HepG2 (cell line): ENCODE measurements at regions not wholly inside any gene's neighbourhood (a gene's known extent, or its start where the extent isn't known, plus 50 kb on each side); places are given as distances from the start of the nearest gene placed in this dataset.

Experiments used
- ARID3A ChIP-seq: IDR thresholded peaks from 2 replicates; pipeline ENCODE4 v1.6.1; 2012; ENCODE audit warnings: low read depth, low read length, improper control_type of control experiment
- ARID5B ChIP-seq: IDR thresholded peaks from 2 replicates; pipeline ENCODE4 v1.4.0; 2020; ENCODE audit warnings: mild to moderate bottlenecking, missing genetic modification reagents
- EP300 ChIP-seq, 3 experiments: sonication (generic) in 1 of 3; formaldehyde crosslinking in 1 of 3; IDR thresholded peaks; 2 replicates each; pipeline versions ENCODE4 v1.5.1 to v1.6.1; 2011 to 2020; ENCODE audit warnings: low read depth in 2 of 3, low read length in 2 of 3, borderline replicate concordance in 1 of 3, improper control_type of control experiment in 1 of 3, mild to moderate bottlenecking in 1 of 3, missing genetic modification reagents in 1 of 3, moderate library complexity in 1 of 3
- ETV5 ChIP-seq: IDR thresholded peaks from 2 replicates; pipeline ENCODE4 v1.6.1; 2018; ENCODE audit warnings: missing biosample characterization, missing genetic modification reagents, inconsistent platforms, borderline replicate concordance
- FOXP1 ChIP-seq, 2 experiments: fragments of 450-650 bp in 1 of 2; IDR thresholded peaks; 2 replicates each; pipeline ENCODE4 v1.6.1; 2017 to 2018; ENCODE audit warnings: antibody characterized with exemption in 1 of 2
- HMG20A ChIP-seq: IDR thresholded peaks from 2 replicates; pipeline ENCODE4 v1.6.1; 2016; ENCODE audit warnings: borderline replicate concordance
- IRF2 ChIP-seq: IDR thresholded peaks from 2 replicates; pipeline ENCODE4 v1.6.1; 2018; ENCODE audit warnings: missing genetic modification reagents, missing compliant biosample characterization
- NCOA1 ChIP-seq: sonication (generic); formaldehyde crosslinking; IDR thresholded peaks from 2 replicates; pipeline ENCODE4 v1.9.0; 2021; ENCODE audit warnings: missing genetic modification reagents
- NFKBIZ ChIP-seq: IDR thresholded peaks from 2 replicates; pipeline ENCODE4 v1.6.1; 2018; ENCODE audit warnings: missing genetic modification reagents, missing compliant biosample characterization
- PAXIP1 ChIP-seq: sonication (generic); formaldehyde crosslinking; conservative IDR thresholded peaks from 2 replicates; pipeline ENCODE4 v1.4.0; 2020; ENCODE audit warnings: mild to moderate bottlenecking, missing genetic modification reagents, moderate library complexity
- RARA ChIP-seq: IDR thresholded peaks from 2 replicates; pipeline ENCODE4 v1.6.1; 2016; ENCODE audit warnings: missing genetic modification reagents, missing compliant biosample characterization
- RXRB ChIP-seq: IDR thresholded peaks from 2 replicates; pipeline ENCODE4 v1.6.1; 2016; ENCODE audit warnings: borderline replicate concordance, missing genetic modification reagents, missing compliant biosample characterization
- SOX13 ChIP-seq, 3 experiments: fragments of 450-650 bp in 1 of 3; sonication (generic) in 1 of 3; formaldehyde crosslinking in 1 of 3; IDR thresholded peaks in 2 of 3; conservative IDR thresholded peaks in 1 of 3; 2 replicates each; pipeline versions ENCODE4 v1.5.0 to v1.6.1; 2016 to 2020; ENCODE audit warnings: antibody characterized with exemption in 1 of 3, mild to moderate bottlenecking in 1 of 3, missing compliant biosample characterization in 1 of 3, missing genetic modification reagents in 1 of 3, moderate library complexity in 1 of 3
- TEAD3 ChIP-seq: optimal IDR thresholded peaks from 2 replicates; pipeline ENCODE3; 2016; ENCODE audit warnings: borderline replicate concordance
- ZGPAT ChIP-seq: IDR thresholded peaks from 2 replicates; pipeline ENCODE4 v1.6.1; 2016; ENCODE audit warnings: mild to moderate bottlenecking

GRCh38 chr7:20959281-20959680 lies 172.6 kb upstream of the SP8 start (continued):
- TF ChIP-seq ARID5B (peak; percentile 74), NCOA1 (CRISPR knock-in tag) (no peak), PAXIP1 (CRISPR knock-in tag) (peak; percentile 53), SOX13 (IDR thresholded peaks at IDR 0.05) (no peak), SOX13 (CRISPR knock-in tag; conservative IDR thresholded peaks at IDR 0.05 in 1 of 2, IDR thresholded peaks at IDR 0.05 in 1 of 2) (peak in 1 of 2 experiments; percentile 39; a peak in 1 of 4 replicates), ZGPAT (CRISPR knock-in tag) (0 out of 2 replicates have a peak, but pooled peaks have one; percentile 34), HMG20A (CRISPR knock-in tag) (peak; percentile 39; the same call in 1 of the 2 replicates), RARA (peak; percentile 94), EP300 (IDR thresholded peaks at IDR 0.05; ENCODE audit: low read depth in 2 of 2, low read length in 2 of 2) (0 out of 4 replicates have a peak, but pooled peaks of 1 of the 2 experiments have one; percentile 14), EP300 (CRISPR knock-in tag; IDR thresholded peaks at IDR 0.05; ENCODE audit: borderline replicate concordance) (no peak), NFKBIZ (CRISPR knock-in tag) (no peak), ETV5 (CRISPR knock-in tag) (peak; percentile 60; the same call in 1 of the 2 replicates), IRF2 (CRISPR knock-in tag) (no peak), ARID3A (peak; percentile 55; the same call in 1 of the 2 replicates), FOXP1 (IDR thresholded peaks at IDR 0.05) (no peak), FOXP1 (CRISPR knock-in tag; IDR thresholded peaks at IDR 0.05) (peak; percentile 53; the same call in 1 of the 2 replicates), TEAD3 (CRISPR knock-in tag) (no peak), RXRB (0 out of 2 replicates have a peak, but pooled peaks have one; percentile 31)
